ENCODE measurements at regions not wholly inside any gene's neighbourhood (a gene's known extent, or its start where the extent isn't known, plus 50 kb on each side); places are given as distances from the start of the nearest gene placed in this dataset.
A peak's percentile ranks its signal among the peaks of the same experiment; 100 is the strongest.

DNA sequence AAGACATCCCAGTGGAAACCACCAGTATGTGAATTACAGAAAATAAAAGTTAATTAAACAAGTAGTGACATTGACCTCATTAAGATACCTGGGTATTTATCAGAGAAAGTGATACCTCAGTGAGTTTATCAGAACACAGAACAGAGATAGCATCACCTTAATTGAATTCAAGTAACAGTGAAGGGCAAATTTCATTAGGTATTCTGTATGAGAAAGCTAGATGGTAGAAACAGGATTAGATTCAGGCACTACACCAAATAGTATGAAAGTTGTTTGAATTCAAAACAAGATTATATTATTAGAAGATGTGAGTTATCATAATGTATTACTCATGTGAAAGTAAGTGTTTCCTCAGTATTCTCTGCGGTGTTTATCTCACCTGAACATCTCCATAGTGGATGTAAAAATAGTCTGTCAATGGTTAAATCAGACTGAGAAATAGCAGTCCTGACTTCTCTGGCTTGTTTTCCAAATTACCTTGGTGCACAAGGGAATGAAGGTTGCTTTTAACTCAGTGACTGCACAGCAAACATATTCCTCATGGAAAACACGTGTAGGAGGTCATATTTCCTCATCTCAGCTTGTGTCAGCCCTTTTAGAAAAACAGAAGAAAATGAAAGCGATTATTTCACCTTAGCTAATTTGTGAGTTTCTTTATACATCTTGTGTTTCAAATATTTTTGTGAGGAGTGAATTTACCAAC, 79.9 kb upstream of the PCDH18 start:
- DNase-seq (ENCODE audit: low read depth) (no peak), FAIRE-seq (no peak)
- Histone ChIP-seq H3K4me3 (ENCODE audit: low read depth, low read length) (no peak overlapping the region), H3K36me3 (ENCODE audit: control insufficient read depth, insufficient read depth, low read length) (no peaks in the 10 kb centered on the region), H3K27me3 (ENCODE audit: control insufficient read depth, insufficient read depth, low read length) (no peaks in the 10 kb centered on the region)
- no peak for TF ChIP-seq CTCF (IDR thresholded peaks at IDR 0.05; ENCODE audit: insufficient read depth, low read length, severe bottlenecking)

DNA sequence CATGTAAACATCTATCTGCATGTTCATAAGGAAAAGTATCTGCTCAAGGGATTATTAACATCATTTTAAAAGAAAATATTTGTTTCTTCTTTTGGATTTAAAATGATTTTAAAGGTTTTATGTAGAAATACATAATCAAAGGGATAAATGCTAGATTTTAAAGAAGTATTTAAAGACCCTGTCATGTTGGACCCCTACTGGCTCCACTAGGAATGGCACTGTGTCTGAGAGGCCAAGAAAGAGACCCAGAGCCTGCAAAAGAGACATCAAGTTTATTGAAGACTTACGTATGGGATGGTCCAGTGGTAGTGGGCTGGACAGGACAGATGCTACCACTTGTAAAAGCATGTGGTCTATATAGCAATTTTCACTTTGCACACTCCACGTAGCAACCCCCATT, 78.7 kb upstream of the PCDH18 start:
- TF ChIP-seq CTCF (IDR thresholded peaks at IDR 0.05; ENCODE audit: insufficient read depth, low read length, severe bottlenecking), result peak; percentile 16
- DNase-seq (ENCODE audit: low read depth) (peak; percentile 8), FAIRE-seq (no peak)

GRCh38 chr4:137609718-137610430, 77.6 kb upstream of the PCDH18 start:
- Histone ChIP-seq H3K27me3 (ENCODE audit: control insufficient read depth, insufficient read depth, low read length) (no peaks in the 10 kb centered on the region), H3K36me3 (ENCODE audit: control insufficient read depth, insufficient read depth, low read length) (no peaks in the 10 kb centered on the region), H3K4me3 (ENCODE audit: low read depth, low read length) (no peak overlapping the region)
- no peak for TF ChIP-seq CTCF (IDR thresholded peaks at IDR 0.05; ENCODE audit: insufficient read depth, low read length, severe bottlenecking)
- DNase-seq (ENCODE audit: low read depth) (no peak), FAIRE-seq (no peak)

More for the DNA sequence above, 78.7 kb upstream of the PCDH18 start:
- Histone ChIP-seq H3K36me3 (ENCODE audit: control insufficient read depth, insufficient read depth, low read length) (no peaks in the 10 kb centered on the region), H3K4me3 (ENCODE audit: low read depth, low read length) (no peak overlapping the region), H3K27me3 (ENCODE audit: control insufficient read depth, insufficient read depth, low read length) (no peaks in the 10 kb centered on the region)

GRCh38 chr4:137608085-137608484, 75.8 kb upstream of the PCDH18 start:
- no peak for TF ChIP-seq CTCF (IDR thresholded peaks at IDR 0.05; ENCODE audit: insufficient read depth, low read length, severe bottlenecking)
- FAIRE-seq, result no peak

GRCh38 chr4:137602436-137602835, 70.1 kb upstream of the PCDH18 start:
- Histone ChIP-seq H3K27me3 (ENCODE audit: control insufficient read depth, insufficient read depth, low read length) (no peaks in the 10 kb centered on the region), H3K36me3 (ENCODE audit: control insufficient read depth, insufficient read depth, low read length) (no peaks in the 10 kb centered on the region), H3K4me3 (ENCODE audit: low read depth, low read length) (no peak overlapping the region)
- DNase-seq (ENCODE audit: low read depth) (no peak), FAIRE-seq (no peak)
- no peak for TF ChIP-seq CTCF (IDR thresholded peaks at IDR 0.05; ENCODE audit: insufficient read depth, low read length, severe bottlenecking)

More at GRCh38 chr4:137608085-137608484, 75.8 kb upstream of the PCDH18 start:
- H3K4me3 ChIP-seq (ENCODE audit: low read depth, low read length), result no peak overlapping the region
- H3K36me3 ChIP-seq (ENCODE audit: control insufficient read depth, insufficient read depth, low read length), result no peaks in the 10 kb centered on the region
- H3K27me3 ChIP-seq (ENCODE audit: control insufficient read depth, insufficient read depth, low read length), result no peaks in the 10 kb centered on the region
- DNase-seq (ENCODE audit: low read depth), result no peak

Measured in bronchial epithelial cell (primary cell).